Keratinocyte (primary cell): ENCODE measurements at regions not wholly inside any gene's neighbourhood (a gene's known extent, or its start where the extent isn't known, plus 50 kb on each side); places are given as distances from the start of the nearest gene placed in this dataset.

ENCODE experiments used
- DNase-seq: peaks from one replicate; pipeline ENCODE4 v3.0.0-alpha.2; 2011; ENCODE audit warnings: low read depth, missing footprints, low spot score
- FAIRE-seq: peaks from 2 replicates; lab custom pipeline; 2011; peaks lifted over from hg19 to GRCh38; lab: Jason Lieb, UNC
- H2AFZ ChIP-seq: 2 replicates; pipeline ENCODE4 v1.6.0; 2012; ENCODE audit warnings: low read length, control low read depth, inconsistent platforms; ENCODE audit not compliant: control insufficient read depth
- H3K27ac ChIP-seq: 2 replicates; pipeline ENCODE4 v1.5.1; 2011; ENCODE audit warnings: low read length; ENCODE audit not compliant: control insufficient read depth, insufficient read depth
- H3K27me3 ChIP-seq: 3 replicates; pipeline ENCODE4 v1.6.0; 2011; ENCODE audit warnings: low read length; ENCODE audit not compliant: control insufficient read depth, insufficient read depth; ENCODE audit errors: extremely low read depth
- H3K36me3 ChIP-seq, 2 experiments: 2 replicates in 1 of 2; 3 replicates in 1 of 2; pipeline ENCODE4 v1.5.1; 2011; ENCODE audit warnings: low read length in 2 of 2, mild to moderate bottlenecking in 1 of 2; ENCODE audit not compliant: control insufficient read depth in 2 of 2, insufficient read depth in 2 of 2; ENCODE audit errors: extremely low read depth in 1 of 2
- H3K4me1 ChIP-seq: 3 replicates; pipeline ENCODE4 v1.5.1; 2011; ENCODE audit warnings: low read length; ENCODE audit not compliant: control insufficient read depth, insufficient read depth; ENCODE audit errors: extremely low read depth
- H3K4me2 ChIP-seq: 3 replicates; pipeline ENCODE4 v1.6.0; 2011; ENCODE audit warnings: low read depth, low read length; ENCODE audit not compliant: control insufficient read depth, insufficient read depth; ENCODE audit errors: extremely low read depth
- H3K4me3 ChIP-seq, 3 experiments: fragments of 200-600 bp in 1 of 3; sonication (generic) in 1 of 3; 2 replicates in 2 of 3; 3 replicates in 1 of 3; pipeline ENCODE4 v1.5.1; 2011 to 2016; ENCODE audit warnings: low read length in 3 of 3, mild to moderate bottlenecking in 3 of 3, control low read depth in 2 of 3, inconsistent platforms in 1 of 3, low read depth in 1 of 3, mixed read lengths in 1 of 3, mixed run types in 1 of 3, moderate library complexity in 1 of 3; ENCODE audit not compliant: control insufficient read depth in 2 of 3, insufficient read depth in 2 of 3; ENCODE audit errors: extremely low read depth in 1 of 3
- H3K79me2 ChIP-seq: 2 replicates; pipeline ENCODE4 v1.6.0; 2012; ENCODE audit warnings: low read length; ENCODE audit not compliant: control insufficient read depth, insufficient read depth
- H3K9ac ChIP-seq: 3 replicates; pipeline ENCODE4 v1.6.0; 2011; ENCODE audit warnings: low read length; ENCODE audit not compliant: control insufficient read depth, insufficient read depth; ENCODE audit errors: extremely low read depth
- H3K9me1 ChIP-seq: 3 replicates; pipeline ENCODE4 v1.6.0; 2011; ENCODE audit warnings: low read length; ENCODE audit not compliant: control insufficient read depth, insufficient read depth; ENCODE audit errors: extremely low read depth
- H3K9me3 ChIP-seq: 2 replicates; pipeline ENCODE4 v1.5.1; 2012; ENCODE audit warnings: low read depth, low read length; ENCODE audit not compliant: control insufficient read depth
- H4K20me1 ChIP-seq: 3 replicates; pipeline ENCODE4 v1.6.0; 2011; ENCODE audit warnings: low read length; ENCODE audit not compliant: control insufficient read depth, insufficient read depth; ENCODE audit errors: extremely low read depth
- EZH2 ChIP-seq: IDR thresholded peaks from one replicate; pipeline ENCODE4 v1.6.1; 2012; ENCODE audit warnings: inconsistent platforms, mild to moderate bottlenecking, low read length, moderate library complexity
- dilution Hi-C: fragments of 300-500 bp; cut with MboI; formaldehyde crosslinking; loops from one replicate; pipeline ENCODE4 v1.7.0; 2020; ENCODE audit warnings: low sequenced_read_pairs; ENCODE audit not compliant: extremely low pct_ligation_motif_present
- TF ChIP-seq, protein P1 (sequence below), 3 experiments: IDR thresholded peaks in 1 of 3; conservative IDR thresholded peaks in 1 of 3; optimal IDR thresholded peaks in 1 of 3; 2 replicates in 2 of 3; 3 replicates in 1 of 3; pipeline versions ENCODE3 to v1.5.1; 2011; ENCODE audit warnings: low read length in 3 of 3, mild to moderate bottlenecking in 3 of 3, moderate library complexity in 2 of 3, control low read depth in 1 of 3, inconsistent platforms in 1 of 3; ENCODE audit not compliant: insufficient read depth in 2 of 3; ENCODE audit errors: extremely low read depth in 1 of 3

DNA sequence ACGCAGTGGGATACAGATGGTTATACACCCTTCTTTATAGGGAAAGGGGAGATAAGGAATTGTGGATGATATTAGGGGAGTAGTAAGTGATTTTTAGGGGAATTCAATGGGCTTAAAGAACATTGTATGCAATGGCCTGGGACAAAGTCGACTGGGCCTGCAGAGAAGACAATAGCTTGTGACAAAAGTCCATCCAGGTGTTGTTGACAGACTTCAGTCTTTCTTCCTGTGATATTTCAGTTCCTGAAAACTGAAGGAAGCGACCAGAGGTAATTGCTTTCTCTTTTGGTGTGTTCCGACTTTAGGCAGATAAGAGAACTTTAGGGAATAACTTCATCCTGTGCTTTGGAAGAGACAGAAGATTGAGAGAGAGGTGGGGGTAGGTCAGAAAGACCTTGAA lies 83.1 kb upstream of the NEUROD1 start:
- H3K9me3 ChIP-seq: no peaks in the 10 kb centered on the region
- TF ChIP-seq, protein P1, sequence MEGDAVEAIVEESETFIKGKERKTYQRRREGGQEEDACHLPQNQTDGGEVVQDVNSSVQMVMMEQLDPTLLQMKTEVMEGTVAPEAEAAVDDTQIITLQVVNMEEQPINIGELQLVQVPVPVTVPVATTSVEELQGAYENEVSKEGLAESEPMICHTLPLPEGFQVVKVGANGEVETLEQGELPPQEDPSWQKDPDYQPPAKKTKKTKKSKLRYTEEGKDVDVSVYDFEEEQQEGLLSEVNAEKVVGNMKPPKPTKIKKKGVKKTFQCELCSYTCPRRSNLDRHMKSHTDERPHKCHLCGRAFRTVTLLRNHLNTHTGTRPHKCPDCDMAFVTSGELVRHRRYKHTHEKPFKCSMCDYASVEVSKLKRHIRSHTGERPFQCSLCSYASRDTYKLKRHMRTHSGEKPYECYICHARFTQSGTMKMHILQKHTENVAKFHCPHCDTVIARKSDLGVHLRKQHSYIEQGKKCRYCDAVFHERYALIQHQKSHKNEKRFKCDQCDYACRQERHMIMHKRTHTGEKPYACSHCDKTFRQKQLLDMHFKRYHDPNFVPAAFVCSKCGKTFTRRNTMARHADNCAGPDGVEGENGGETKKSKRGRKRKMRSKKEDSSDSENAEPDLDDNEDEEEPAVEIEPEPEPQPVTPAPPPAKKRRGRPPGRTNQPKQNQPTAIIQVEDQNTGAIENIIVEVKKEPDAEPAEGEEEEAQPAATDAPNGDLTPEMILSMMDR (optimal IDR thresholded peaks at IDR 0.05 in 1 of 3, IDR thresholded peaks at IDR 0.05 in 1 of 3, conservative IDR thresholded peaks at IDR 0.05 in 1 of 3; ENCODE audit: extremely low read depth in 1 of 3, insufficient read depth in 2 of 3, low read length in 3 of 3): no peak
- no peak for TF ChIP-seq EZH2
- no peaks in the 10 kb centered on the region for H3K9me1 ChIP-seq
- H3K79me2 ChIP-seq: no peaks in the 10 kb centered on the region
- no peak overlapping the region for H3K27ac ChIP-seq
- DNase-seq (no peak), FAIRE-seq (no peak)
- no peak overlapping the region for H3K9ac ChIP-seq
- dilution Hi-C loops: no loop called here
- no peak overlapping the region for H2AFZ ChIP-seq
- H4K20me1 ChIP-seq: no peaks in the 10 kb centered on the region
- H3K4me3 ChIP-seq: no peak overlapping the region
- H3K27me3 ChIP-seq: no peaks in the 10 kb centered on the region
- no peaks in the 10 kb centered on the region for H3K36me3 ChIP-seq
- H3K4me2 ChIP-seq: no peak overlapping the region
- no peaks in the 10 kb centered on the region for H3K4me1 ChIP-seq

DNA sequence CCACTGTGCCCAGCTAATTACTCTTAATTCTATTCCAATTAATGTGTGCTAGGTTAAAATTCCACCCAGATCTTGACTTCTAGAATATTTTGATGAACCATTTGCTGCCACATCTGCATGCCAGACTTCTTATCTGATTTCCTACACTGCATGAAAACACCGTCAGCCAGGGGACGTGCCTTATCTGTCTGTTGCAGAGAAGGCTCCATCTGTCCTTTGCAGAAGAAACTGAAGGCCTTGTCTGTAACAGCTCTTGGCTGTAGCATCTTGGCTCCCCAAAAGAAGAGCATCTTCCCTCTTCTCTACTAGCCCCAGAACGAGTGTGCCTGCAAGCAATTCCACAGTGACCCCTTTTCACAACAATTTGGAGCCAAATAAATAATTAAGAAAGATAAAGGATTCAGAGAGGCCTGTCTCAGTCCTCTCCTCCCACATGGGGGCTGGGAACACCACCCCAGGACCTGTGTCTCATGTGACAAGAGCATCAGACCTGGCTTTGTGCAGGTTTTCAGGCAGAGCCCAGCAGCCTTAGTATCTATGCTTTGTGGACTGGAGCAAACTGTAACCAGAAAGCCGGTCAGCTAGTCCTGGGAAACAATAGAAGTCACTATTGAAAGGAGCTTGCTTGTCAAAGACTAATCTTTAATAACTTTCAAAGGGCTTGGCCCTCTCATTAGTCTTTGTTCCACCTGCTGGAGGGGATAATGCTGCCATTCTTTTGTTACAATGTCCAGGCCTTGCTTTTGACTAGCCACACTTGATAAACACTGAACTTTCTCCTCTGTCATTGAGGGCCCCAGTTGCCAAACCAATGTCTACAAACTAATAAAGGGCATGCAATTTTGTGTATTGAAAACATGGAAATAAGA lies 84.0 kb upstream of the NEUROD1 start:
- Histone ChIP-seq H3K9me3 (no peaks in the 10 kb centered on the region), H3K4me3 (no peak overlapping the region), H4K20me1 (no peaks in the 10 kb centered on the region), H3K4me2 (no peak overlapping the region), H3K27ac (no peak overlapping the region), H3K9ac (no peak overlapping the region), H2AFZ (no peak overlapping the region), H3K79me2 (no peaks in the 10 kb centered on the region), H3K27me3 (no peaks in the 10 kb centered on the region), H3K9me1 (no peaks in the 10 kb centered on the region), H3K4me1 (no peaks in the 10 kb centered on the region), H3K36me3 (no peaks in the 10 kb centered on the region)
- FAIRE-seq: no peak
- DNase-seq: no peak
- TF ChIP-seq EZH2: no peak
- TF ChIP-seq, protein P1 (optimal IDR thresholded peaks at IDR 0.05 in 1 of 3, IDR thresholded peaks at IDR 0.05 in 1 of 3, conservative IDR thresholded peaks at IDR 0.05 in 1 of 3; ENCODE audit: extremely low read depth in 1 of 3, insufficient read depth in 2 of 3, low read length in 3 of 3): no peak
- dilution Hi-C loops: no loop called here
